ENCODE measurements at regions not wholly inside any gene's neighbourhood (a gene's known extent, or its start where the extent isn't known, plus 50 kb on each side); places are given as distances from the start of the nearest gene placed in this dataset.
"Not testable (repeated sequence)": the region's sequence is repeated elsewhere in the genome, so short reads cannot be mapped to it uniquely, and the experiment has no call there.

DNA sequence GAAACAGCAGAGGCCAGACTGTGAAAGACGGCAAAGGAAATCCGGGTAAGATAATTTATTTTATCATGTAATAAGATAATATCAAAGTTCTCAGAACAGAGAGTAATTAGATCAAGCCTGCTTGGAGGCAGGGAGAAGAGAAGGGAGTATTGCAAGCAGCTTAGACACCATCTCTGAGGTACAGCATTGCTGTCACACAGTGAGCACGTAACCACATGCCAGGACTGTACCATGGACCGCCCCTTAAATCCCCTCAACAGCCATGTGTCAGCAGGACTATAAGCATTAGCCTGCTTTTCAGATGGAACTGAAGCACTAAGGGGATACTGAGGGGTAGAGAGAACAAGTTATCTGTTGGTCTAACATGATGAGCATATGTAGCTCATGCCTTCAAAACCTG, 141.5 kb downstream of the C6orf118 start:
- no peak for DNase-seq (ENCODE audit: low read depth in 2 of 2)

DNA sequence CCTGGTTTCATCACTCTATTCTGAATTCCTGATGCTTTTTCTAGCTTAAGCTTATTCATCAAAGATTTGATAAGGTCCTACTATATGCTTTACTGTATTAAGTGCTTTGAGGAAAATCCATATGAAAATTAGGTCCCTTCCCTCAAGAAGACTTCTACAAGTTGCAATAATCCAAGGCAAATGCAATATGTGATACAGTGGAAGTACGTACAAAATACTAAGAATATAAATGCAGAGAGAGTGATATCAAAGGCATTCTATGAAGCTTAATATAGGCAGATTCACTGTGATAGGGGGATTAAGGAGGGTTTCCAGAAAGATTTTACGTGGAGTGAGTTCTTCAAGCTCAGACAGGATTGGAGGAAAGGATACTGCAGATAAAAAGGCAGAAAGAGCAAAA, 142.1 kb downstream of the C6orf118 start:
- no peak for DNase-seq (ENCODE audit: low read depth in 2 of 2)

DNA sequence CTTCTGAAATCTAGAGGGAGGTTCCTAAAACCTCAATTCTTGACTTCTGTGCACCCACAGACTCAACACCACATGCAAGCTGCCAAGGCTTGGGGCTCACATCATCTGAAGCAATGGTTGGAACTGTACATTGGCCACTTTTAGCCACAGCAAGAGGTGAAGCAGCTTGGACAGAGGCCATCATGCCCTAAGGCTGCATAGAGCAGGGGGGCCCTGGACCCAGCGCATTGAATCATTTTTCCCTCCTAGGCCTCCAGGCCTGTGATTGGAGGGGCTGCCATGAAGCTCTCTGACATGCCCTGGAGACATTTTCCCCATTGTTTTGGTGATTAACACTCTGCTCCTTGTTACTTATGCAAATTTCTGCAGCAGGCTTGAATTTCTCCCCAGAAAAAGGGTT, 145.9 kb downstream of the C6orf118 start:
- DNase-seq (ENCODE audit: low read depth in 2 of 2) = no peak

DNA sequence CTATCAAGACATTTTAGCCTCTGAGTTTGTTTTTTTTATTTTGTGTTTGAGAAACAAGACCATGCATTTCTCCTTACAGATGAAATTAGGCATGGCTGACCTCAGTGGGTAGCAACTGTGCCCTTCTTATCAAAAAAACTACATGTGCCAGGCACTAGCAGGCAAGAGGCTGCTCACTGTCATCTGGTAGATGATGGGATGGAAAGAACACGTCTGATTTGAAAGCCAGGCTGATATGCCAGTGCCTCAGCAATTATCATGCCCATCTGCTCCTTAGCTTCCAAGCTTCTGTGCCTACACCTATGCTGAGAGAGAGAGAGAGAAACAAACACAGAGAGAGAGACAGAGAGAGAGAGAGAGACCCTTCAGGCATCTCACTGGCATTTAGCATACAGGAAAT, 149.9 kb downstream of the C6orf118 start:
- no peak for DNase-seq (ENCODE audit: low read depth in 2 of 2)

DNA sequence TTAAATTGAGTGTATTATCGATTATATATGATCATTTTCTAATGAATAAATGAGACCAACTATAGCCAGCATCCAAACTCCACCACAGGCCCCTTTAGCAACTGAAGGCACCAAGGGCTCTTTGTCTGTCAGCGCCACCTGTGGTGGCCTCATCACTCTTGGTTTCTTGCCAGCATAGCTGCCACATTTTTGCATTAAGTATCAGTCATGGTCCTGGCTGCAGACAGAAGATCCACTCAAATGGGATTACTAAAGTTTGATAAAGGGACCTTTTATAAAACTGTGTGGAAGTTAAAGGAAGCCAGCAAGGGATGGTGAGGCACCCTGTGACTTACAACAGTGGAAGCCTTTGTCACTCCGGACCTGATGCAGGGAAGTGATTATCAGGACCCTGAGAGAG, 162.9 kb downstream of the C6orf118 start:
- DNase-seq (ENCODE audit: low read depth in 2 of 2) = no peak

DNA sequence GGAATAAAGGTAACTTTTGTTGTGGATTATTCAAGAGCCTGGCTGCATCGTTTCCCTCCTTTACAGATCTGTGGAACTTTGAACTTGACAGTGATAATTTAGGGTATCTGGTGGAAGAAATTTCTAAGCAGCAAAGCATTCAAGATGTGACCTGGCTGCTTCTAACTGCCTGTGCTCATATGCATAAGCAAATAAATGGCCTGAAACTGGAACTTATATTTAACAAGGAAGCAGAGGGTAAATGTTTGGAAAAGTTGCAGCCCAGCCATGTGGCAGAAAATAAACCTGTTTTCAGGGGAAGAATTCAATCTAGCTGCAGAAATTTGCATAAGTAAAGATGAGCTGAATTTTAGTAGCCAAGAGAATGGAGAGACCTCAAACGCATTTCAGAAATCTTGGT, 173.5 kb downstream of the C6orf118 start:
- DNase-seq (ENCODE audit: low read depth in 2 of 2) = no peak

DNA sequence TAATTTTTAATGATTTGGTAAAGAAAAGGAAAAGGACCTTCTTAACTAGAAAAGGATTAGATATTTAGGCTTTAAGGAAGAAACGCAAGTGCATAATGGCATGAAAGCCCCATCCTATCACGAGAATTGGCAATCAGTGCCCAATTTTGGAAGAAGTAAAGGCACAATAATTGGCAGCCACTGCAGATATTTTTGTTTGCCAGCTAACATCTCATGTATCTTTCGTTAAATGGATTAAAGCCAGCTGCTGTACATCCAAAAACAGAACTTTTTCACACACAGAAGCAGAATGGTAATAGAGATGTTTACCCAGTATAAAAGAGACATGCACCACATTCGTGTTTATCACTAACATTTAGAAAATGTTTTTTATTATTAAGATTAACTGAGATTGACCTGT, 180.3 kb downstream of the C6orf118 start:
- DNase-seq (ENCODE audit: low read depth in 2 of 2) = no peak

DNA sequence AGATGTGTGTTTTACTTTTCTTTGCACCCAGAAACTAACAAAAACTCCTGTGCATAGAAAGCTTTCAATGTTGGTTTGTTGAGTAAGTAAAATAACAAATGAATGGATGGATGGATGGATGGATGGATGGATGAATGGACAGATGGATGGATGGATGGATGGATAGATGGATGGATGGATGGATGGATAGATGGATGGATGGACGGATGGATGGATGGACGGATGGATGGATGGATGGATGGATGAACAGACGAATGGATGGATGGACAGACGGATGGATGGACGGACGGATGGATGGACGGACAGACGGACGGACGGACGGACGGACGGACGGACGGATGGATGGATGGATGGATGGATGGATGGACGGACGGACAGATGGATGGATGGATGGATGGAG, 181.7 kb downstream of the C6orf118 start:
- not testable (repeated sequence) for DNase-seq (ENCODE audit: low read depth in 2 of 2)

DNA sequence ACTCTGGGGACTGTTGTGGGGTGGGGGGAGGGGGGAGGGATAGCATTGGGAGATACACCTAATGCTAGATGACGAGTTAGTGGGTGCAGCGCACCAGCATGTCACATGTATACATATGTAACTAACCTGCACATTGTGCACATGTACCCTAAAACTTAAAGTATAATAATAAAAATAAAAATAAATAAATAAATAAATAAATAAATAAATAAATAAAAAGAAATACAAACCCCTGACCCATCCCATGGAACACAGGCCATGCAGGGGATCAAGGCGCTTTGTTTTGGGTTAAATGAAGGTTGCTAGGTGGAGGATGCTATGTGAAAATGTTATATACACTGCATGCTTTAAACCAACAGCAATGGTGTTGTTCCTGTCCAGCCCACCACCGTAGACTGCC, 184.7 kb downstream of the C6orf118 start:
- not testable (repeated sequence) for DNase-seq (ENCODE audit: low read depth in 2 of 2)

DNA sequence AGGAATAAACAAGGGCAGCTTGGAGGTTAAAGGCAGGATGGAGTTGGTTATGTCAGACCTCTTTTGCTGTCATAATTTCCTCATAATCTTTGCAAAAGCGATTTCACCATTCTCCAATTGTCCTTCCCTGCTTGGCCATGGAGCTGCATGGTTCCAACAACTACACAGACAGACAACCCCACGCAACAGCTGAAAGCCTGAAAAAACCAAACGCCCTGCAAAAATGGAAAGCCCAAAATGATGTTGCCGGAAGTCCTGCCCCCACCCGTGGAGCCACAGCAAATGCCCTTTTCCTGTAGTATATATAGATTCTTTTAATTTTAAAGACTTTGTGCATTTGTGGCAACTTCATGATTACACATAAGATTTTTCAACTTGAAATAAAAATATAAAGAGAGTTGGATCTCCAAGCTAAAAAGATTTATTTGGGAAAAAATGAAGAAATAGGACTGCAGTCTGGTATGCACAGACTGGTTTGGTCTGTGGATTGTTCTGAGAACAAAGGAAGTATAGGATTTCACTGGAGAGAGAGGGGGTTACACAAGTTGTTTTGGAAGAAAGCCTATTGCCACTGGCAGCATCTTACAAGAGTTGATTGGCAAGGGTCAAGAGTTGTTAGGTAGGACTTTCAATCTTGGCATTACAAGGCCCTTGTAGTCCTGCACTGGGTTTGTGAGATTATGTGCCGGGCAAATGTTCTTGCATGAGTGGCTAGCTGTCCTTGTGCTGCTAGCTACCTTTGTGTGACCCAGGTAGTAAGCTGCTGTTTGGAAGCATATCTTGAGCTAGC, 190.0 kb downstream of the C6orf118 start:
- DNase-seq (ENCODE audit: low read depth in 2 of 2) = no peak

DNA sequence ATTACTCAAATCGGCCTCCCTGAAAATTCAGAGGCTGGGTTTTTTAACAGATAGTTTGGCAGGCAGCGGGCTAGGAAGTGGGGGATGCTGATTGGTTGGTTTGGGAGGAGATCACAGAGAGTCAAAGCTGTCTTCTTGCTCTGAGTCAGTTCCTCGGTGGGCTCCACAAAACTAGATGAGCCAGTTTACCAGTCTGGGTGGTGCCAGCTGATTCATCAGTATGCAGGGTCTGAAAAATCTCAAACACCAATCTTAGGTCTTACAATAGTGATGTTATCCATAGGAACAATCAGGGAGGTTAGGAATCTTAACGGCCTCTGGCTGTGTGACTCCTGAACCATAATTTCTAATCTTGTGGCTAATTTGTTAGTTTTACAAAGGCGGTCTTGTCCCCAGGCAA, 190.7 kb downstream of the C6orf118 start:
- no peak for DNase-seq (ENCODE audit: low read depth in 2 of 2)

DNA sequence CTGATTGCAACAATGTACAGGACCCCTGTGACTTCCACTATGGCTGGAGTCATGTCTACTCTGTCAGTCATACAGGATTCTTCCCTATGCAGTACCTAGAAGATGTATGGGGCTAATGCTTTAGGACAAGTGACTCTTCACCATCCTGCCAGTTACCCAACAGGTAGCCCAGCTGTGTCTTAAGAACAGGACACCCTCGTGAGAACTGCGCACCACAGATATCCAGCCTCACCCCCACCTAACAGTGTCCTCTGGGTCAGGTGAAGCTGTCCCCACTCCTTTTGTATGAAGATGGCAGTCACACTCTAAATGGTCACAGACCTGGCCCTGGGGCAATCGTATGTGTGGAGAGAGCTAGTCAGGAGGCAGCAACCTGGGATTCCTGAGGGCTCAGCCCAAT, 191.6 kb downstream of the C6orf118 start:
- DNase-seq (ENCODE audit: low read depth in 2 of 2) = no peak

DNA sequence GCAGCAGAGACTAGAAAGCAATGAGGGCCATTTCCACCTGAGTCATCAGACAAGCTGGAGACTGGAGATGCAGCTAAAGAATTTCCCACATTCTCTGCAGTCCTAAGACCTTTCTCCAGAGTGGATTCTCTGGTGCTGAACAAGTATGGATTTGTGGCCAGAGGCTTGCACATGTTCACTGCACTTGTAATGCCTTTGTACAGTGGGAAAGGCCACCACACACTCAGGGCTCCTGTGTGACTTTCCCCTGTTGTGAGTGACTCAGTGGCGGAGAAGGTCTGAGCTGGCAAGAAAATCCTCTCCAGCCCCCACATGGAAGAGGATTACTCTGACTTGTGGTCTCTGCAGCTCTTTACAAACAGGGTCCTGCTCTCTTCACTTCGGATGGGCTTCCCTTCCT, 192.3 kb downstream of the C6orf118 start:
- no peak for DNase-seq (ENCODE audit: low read depth in 2 of 2)

DNA sequence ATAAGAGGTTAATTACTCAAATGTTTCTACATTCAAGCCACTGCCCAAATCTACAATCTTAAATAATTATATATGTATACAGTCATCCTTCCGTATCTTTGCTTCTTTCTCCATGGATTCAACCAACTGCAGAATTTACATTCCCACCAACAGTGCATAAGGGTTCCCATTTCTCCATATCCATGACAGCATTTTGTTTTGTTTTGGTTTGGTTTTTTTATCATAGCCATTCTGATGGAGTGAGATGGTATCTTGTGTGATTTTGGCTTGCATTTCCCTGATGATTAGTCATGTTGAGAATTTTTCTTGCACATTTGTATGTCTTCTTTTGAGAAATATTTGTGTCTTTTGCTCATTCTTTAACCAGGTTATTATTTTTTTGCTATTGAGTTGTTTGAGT, 198.5 kb downstream of the C6orf118 start:
- DNase-seq (ENCODE audit: low read depth in 2 of 2) = no peak

DNA sequence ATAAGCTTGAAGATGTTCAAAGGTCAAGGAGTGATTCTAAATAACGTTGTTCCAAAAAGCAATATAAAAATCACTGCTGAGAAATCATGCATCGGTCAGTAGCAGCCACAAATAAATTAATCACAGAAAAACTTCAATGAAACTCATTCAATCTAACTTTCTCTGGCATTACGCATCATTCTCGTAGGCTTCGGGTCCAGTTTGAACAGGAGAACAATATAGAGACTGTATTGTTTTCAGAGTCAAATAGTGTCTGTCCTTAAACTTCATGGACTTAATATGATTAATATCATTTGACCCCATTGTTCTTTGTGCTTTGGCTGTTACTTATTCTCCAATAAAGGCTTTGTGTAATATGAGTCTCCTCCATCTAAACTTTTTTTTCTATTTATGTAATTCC, 200.4 kb downstream of the C6orf118 start:
- no peak for DNase-seq (ENCODE audit: low read depth in 2 of 2)

DNA sequence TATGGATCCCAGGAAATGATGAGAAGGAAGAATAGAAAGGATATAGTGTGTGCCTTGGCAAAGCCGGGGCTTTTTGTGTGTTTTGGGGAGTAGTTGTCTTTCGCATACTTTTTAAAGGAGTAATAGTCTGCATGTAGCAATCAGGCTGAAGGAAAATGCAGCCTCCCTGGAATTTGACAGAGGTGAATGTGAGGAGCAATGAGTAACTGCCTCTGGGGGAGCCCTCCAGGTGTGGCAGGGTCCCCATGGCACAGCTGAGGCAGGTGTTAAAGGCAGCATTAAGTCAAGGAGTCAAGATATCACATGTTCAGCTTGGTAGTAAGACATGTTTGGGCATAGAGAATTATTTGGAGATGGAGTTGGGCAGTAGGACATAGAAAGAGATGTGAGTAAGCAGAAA, 203.1 kb downstream of the C6orf118 start:
- DNase-seq (ENCODE audit: low read depth in 2 of 2) = no peak

DNA sequence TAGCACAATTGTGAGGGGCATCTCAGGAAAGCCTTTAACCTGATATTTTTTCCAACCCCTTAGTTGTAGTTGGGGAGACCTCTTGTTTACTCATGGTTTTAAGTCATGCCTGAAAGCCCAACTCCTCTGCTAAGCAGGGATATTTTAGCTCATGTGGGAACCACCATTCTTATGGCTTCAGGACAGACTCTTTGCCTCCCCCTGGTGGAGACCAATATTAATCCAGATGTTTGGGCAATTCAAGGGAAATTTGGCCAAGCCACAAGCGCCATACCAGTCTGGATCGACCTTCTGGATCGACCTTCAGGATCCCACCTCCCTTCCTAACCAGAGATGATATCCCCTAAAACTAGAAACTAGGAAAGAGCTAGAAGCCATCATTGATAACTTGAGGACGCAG, 211.2 kb downstream of the C6orf118 start:
- DNase-seq (ENCODE audit: low read depth in 2 of 2) = no peak

DNA sequence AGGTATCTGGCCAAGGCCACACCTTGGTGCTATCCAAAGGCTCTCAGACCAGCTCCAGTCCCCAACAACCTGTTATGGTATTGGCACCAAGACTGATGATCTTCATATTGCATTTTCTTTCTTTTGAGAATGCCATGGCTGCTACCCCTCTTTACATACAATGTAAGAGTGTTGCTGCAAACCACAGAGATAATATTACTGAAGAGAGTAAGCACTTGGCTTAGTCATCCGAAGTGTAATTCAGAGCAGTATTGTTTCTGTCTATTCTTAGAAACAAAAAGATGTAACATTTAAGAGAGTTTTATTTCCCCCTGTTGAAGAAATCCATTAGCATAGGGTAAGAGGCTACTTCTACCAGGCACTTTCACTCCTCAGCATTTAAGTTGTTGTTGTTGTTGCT, 212.5 kb downstream of the C6orf118 start:
- no peak for DNase-seq (ENCODE audit: low read depth in 2 of 2)

DNA sequence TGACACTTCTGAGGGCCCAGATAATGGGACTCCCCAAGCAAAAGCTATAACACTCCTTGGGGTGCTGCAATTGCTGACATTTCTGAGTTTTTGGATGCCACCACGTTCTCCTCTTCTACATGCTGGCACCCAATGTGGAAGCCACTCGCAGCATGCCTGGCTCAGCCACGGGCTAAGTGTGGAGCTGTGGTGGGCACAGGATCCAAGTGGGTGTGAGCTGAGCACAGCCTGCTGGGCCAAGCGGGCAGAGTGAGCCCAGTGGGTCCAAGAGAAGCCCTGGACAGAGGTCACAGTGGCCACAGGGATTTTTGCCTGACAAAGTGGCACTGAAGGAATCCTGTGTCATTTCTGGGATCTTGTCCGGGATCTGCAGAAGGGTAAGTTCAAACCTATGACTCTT, 213.2 kb downstream of the C6orf118 start:
- no peak for DNase-seq (ENCODE audit: low read depth in 2 of 2)

DNA sequence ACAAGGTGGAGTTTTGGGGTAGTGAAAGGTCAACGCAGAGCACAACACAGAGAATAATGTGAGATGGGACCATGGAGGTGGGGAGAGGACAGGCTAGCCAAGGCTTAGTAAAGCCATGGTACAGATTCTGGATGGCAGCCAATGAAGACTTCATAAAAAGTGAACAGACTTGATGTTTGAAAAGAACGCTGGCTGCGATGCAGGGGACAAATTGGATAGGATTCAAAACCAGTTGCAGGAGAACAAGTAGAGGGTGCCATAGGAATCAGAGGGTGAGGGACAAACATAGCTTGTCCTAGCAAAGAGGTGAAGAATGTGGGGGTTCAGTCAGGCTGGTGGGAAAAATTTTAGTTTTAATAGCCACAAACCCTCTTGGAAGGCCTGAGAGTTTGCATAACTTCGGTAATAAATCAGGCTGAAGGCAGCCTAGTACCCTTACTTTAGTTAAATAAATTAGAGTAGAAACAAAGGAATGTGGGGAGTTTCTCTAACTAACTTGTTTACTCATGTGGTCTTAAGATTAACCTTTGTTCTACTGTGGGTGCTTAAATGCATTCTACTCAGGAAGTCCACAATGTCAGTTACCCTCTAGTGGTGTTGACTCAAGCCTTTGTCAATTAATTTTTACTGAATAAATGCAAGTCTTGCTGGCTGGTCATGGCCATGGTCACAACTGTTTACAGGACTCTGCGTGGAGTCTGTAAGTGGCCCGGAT, 216.4 kb downstream of the C6orf118 start:
- no peak for DNase-seq (ENCODE audit: low read depth in 2 of 2)

DNA sequence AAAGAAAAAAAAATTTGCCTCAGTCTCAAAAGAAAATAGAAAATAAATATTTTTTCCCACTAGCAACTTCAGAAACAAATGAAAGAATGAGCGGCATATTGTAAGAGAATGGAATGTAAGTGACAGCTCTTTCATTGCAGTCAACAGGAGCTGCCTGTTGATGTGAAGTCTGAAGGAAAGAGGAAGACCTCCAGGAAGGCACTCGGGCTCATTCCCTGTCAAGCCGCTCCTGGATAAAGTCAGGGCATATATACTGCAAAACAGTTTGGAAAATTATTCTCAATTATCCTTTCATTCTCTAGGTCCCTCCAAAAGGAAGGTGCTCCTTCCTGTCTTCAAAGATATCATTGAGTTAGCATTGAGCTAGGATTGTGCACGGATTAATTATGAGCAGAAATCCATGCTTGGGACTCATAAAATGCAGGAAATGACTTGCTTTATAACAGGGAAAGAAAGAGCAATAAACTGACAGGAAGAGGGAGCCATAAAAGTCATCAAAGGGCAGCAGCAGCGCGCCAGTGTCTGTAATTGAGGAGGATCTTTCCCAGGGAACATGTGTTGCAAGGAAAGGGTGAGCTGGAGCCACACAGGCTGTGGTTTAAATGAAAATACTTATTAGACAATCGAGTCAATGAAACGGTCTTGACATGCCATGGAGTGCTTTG, 218.2 kb downstream of the C6orf118 start:
- DNase-seq (ENCODE audit: low read depth in 2 of 2) = no peak

DNA sequence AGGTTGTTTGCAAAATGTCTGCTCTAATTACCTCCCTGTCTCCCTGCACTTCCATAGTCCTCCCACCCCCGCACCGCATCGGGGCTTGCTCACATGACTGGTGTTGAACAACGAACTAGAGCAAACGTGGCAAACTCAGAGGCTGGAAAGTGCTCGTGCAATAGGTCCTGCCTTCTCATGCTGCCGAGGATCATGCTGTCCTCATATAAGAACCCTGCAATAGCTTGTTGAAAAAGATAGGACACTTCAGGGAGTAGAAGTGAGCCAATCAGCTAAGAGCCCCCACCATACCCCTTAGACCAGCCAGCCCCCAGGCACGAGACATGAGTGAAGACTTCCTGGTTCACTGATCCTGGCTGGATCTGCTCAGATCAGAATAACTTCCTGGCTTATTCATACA, 219.2 kb downstream of the C6orf118 start:
- no peak for DNase-seq (ENCODE audit: low read depth in 2 of 2)

DNA sequence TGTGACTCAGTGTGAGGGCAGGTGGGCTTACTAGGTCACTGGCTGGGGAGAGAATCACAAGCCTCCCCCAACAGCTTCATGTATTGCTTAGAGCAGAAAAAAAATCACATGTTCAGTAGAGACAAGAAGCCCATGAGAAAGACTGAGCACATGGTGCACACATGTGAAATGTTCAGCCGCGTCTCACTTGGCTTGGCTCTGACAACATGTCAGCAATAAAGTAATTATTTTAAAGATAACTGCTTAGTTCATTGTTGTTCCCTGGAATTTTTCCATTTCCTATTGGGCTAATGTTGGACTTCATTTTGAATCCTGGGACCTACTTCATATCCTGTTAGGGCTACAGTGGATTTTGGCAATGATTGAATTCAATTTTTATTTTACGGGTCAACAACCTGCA, 222.6 kb downstream of the C6orf118 start:
- no peak for DNase-seq (ENCODE audit: low read depth in 2 of 2)
